MG63 (cell line): ENCODE measurements at regions not wholly inside any gene's neighbourhood (a gene's known extent, or its start where the extent isn't known, plus 50 kb on each side); places are given as distances from the start of the nearest gene placed in this dataset.

Experiments
- DNase-seq: peaks from one replicate; pipeline ENCODE4 v3.0.0-alpha.2; 2020
- H3K27me3 ChIP-seq: fragments of 250-450 bp; sonication (Bioruptor Pico); 2 replicates; pipeline ENCODE4 v1.5.1; 2020; ENCODE audit warnings: mild to moderate bottlenecking, moderate library complexity
- H3K36me3 ChIP-seq: fragments of 250-450 bp; sonication (Bioruptor Pico); 2 replicates; pipeline ENCODE4 v1.5.1; 2020; ENCODE audit warnings: mild to moderate bottlenecking, moderate library complexity
- H3K4me3 ChIP-seq: fragments of 250-450 bp; sonication (Bioruptor Pico); 2 replicates; pipeline ENCODE4 v1.5.1; 2020; ENCODE audit warnings: mild to moderate bottlenecking, moderate library complexity
- H3K9me3 ChIP-seq: fragments of 250-450 bp; sonication (Bioruptor Pico); 2 replicates; pipeline ENCODE4 v1.5.1; 2020; ENCODE audit warnings: mild to moderate bottlenecking, moderate library complexity

DNA sequence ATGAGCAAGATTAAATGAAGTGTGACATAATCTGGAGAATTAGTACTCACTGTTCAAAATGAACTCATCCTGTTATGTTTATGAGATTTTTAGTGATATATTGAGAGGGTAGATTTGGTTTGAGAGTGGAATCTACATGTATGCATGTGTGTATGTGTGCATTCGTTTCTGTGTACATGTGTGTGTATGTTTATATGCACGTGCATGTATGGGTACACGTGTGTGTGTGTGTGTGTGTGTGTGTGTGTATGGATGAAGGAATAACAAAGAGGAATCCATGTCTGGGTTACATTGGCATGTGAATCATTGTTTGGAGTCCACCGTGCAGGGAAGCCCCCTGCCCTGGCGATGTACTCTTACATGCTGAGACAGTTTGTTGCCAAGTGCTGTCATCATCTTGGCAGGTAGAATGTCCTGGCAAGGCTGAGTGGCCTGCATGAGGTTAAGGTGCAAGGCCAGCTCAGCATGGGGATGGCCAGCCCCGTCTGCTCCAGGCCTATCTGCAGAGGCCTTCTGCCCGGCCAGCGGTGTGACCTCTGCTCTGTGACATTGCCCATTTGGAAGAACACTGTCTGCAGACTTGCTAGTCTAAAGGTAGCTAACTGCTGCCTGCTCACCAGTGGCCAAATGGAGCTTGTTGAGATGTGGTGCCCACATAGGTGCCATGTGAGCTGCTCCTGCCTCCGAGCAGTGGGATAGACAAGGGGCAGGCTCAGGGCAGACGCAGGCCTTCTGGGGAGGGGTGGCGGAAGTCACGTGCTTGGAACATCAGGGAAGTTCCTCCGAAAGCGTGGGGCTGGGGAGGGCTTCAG is 222.3 kb downstream of the TEX29 start:
- Histone ChIP-seq H3K36me3 (no peaks in the 10 kb centered on the region), H3K4me3 (no peak overlapping the region), H3K9me3 (no peaks in the 10 kb centered on the region), H3K27me3 (no peaks in the 10 kb centered on the region)
- DNase-seq = no peak

DNA sequence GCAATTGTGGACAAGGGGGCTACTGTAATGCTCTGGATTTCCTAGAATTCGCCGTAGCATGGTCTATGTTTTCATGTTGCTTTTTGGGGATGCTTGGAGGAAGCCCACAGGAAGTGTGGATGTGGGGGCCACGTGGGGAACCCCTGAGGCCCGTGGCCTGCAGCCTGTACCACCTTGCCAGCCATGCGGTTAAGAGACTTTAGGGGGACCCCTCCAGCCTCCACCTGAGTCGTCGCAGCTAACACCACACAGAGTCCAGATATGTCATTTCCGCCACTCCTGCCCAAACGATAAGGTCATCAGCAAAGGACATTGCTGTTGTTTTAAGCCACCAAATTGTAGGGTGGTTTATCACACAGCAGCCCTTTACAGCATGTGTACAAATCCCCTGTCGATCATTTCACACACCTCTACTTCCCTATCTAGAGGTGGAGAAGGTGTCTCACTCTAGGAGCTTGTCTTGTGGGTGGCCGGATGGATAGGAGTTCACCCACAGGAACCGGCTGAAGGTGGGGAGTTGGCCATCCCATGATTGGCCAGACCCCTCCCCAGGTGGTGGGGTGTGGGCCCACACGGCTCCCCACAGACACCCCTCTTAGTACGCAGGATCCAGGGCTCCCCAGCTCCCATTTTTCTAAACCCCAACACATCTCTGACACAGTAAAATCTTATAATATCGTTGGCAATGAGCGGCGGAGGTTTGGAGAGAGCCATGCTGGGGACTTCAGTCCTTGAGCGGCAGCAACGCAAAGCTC is 226.7 kb downstream of the TEX29 start:
- H3K9me3 ChIP-seq = no peaks in the 10 kb centered on the region
- no peaks in the 10 kb centered on the region for H3K27me3 ChIP-seq
- no peak overlapping the region for H3K4me3 ChIP-seq
- no peaks in the 10 kb centered on the region for H3K36me3 ChIP-seq
- DNase-seq = no peak

DNA sequence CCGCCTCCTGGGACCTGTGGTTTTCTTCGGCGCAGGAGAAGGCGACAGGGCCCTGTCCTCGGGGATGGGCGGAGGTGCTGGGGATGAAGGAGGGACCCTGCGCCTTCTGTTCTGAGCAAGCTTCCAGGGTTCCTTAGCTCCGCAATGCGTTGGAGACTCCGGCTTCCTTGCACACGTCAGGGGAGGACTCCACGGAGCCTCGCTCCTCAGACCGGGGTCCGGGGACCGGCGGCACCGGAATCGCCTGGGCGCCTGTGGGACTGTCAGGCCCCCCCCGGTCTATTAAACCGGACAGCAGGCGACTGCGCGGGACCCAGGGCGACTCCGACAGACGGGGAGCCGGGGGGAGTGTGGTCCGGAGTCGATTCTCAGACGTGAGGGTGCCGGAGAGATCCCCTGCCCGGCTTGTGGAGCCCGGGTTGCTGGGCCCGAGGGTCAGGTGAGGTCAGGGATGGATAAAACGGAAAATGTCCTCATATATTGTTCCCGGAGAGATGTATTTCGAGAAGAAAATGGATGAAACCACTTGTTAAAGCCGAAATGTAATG is 227.4 kb downstream of the TEX29 start:
- no peak for DNase-seq
- no peaks in the 10 kb centered on the region for H3K9me3 ChIP-seq
- H3K36me3 ChIP-seq = no peaks in the 10 kb centered on the region
- H3K4me3 ChIP-seq = no peak overlapping the region
- no peaks in the 10 kb centered on the region for H3K27me3 ChIP-seq

DNA sequence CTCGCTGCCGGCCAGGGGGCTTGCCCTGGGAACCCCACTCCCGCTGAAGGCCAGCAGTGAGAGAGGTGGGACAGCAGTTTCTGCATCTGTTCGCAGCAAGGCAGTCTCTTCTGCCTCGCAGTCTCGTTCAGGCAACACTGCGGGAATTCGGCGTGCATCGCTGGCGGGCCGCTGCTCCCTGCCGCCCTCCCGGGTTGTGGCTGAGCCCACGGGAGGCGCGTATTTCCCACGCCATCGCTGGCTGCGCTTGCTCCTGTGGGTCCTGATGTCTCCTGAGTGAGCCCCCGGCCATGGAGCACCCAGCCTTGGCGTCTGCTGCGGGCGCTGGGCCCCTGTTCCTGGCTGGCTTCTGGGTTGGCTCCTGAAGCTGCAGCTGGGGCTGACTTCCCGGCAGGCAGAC is 227.9 kb downstream of the TEX29 start:
- DNase-seq = no peak

DNA sequence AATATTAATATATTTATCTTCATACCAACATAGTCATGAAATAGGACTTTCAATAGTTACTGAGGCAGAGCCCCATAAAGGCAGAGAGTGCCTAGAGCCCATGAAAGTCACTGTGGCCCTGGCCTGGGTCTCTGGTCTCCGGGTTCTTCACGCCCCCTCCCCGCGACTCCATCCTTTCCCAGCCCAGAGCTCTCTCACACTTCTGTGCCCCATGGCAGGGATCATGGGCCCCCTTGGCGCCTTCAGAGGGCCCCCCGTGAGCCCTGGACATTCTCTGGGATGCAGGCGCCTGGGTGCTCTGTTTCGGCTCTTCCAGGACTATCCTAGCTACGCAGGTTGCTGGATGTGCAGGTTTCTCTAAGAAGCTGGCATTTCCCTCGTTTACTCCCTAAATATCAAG is 228.4 kb downstream of the TEX29 start:
- H3K4me3 ChIP-seq = no peak overlapping the region
- H3K9me3 ChIP-seq = no peaks in the 10 kb centered on the region
- H3K36me3 ChIP-seq = no peaks in the 10 kb centered on the region
- no peak for DNase-seq
- no peaks in the 10 kb centered on the region for H3K27me3 ChIP-seq

More for the DNA sequence above, 227.9 kb downstream of the TEX29 start:
- no peaks in the 10 kb centered on the region for H3K36me3 ChIP-seq
- no peak overlapping the region for H3K4me3 ChIP-seq
- H3K27me3 ChIP-seq = no peaks in the 10 kb centered on the region
- no peaks in the 10 kb centered on the region for H3K9me3 ChIP-seq

DNA sequence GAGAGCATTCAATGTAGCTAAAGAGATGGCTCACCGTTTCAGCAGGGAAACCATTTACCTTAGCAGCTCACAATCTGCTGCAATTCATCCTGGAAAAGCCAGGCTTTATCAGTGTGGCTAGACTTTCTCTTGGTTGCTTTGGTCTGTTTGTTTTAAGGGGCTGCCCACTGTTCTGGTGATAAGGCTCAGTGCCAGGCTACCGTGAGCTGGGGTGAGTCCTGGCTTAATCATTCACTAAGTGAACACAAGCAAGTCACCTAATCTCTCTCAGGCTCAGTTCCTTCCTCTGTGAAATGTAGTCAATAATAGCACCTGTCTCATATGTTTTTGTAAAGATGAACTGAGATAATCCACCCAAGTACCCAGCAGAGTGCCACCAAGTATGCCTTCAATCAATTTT is 229.0 kb downstream of the TEX29 start:
- no peak overlapping the region for H3K4me3 ChIP-seq
- no peaks in the 10 kb centered on the region for H3K9me3 ChIP-seq
- DNase-seq = no peak
- no peaks in the 10 kb centered on the region for H3K36me3 ChIP-seq
- no peaks in the 10 kb centered on the region for H3K27me3 ChIP-seq

DNA sequence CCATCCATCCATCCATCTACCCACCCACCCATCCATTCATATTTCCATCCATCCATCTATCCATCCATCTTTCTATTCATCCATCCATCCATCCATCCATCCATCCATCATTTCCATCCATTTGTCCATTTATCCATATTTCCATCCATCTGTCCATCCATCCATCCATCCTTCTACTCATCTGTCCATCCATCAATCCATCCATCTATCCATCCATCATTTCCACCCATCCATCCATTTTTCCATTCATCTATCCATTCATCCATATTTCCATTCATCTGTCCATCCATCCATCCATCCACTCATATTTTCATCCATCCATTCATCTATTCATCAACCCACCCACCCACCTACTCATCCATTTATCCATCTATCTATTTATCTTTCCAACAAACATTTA is 229.6 kb downstream of the TEX29 start:
- H3K9me3 ChIP-seq = no peaks in the 10 kb centered on the region
- no peak for DNase-seq
- no peak overlapping the region for H3K4me3 ChIP-seq
- no peaks in the 10 kb centered on the region for H3K27me3 ChIP-seq
- H3K36me3 ChIP-seq = no peaks in the 10 kb centered on the region

DNA sequence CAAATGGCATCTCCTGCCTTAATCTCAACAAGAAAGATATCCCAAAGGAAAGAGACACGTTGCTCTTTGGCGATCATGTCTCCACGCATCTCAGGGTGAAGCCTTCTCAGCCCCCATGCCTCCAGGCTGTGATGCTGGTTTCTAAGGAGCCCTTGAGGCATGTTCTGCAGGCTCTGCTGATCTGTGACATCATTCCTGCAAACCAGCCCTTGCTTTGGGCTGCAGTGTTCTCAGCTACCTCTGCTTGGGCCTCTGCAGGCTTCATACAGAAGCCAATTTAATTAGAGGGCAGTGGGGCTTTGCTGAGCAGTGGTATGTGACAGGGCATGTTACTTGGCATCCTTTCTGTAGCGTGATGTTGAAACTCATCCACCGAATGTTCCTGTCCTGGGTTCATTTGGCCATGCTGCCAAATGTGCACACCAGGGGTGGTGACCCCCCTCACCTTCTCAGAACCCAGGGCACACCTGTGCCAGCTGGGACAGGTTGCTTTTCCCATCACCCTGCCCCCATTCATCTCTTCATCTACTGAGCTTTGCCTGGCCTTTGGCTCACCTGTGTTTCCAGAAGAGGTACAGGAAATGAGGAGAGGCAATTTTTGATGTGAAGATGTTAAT is 230.9 kb downstream of the TEX29 start:
- DNase-seq = no peak
- Histone ChIP-seq H3K27me3 (no peaks in the 10 kb centered on the region), H3K9me3 (no peaks in the 10 kb centered on the region), H3K4me3 (no peak overlapping the region), H3K36me3 (no peaks in the 10 kb centered on the region)

DNA sequence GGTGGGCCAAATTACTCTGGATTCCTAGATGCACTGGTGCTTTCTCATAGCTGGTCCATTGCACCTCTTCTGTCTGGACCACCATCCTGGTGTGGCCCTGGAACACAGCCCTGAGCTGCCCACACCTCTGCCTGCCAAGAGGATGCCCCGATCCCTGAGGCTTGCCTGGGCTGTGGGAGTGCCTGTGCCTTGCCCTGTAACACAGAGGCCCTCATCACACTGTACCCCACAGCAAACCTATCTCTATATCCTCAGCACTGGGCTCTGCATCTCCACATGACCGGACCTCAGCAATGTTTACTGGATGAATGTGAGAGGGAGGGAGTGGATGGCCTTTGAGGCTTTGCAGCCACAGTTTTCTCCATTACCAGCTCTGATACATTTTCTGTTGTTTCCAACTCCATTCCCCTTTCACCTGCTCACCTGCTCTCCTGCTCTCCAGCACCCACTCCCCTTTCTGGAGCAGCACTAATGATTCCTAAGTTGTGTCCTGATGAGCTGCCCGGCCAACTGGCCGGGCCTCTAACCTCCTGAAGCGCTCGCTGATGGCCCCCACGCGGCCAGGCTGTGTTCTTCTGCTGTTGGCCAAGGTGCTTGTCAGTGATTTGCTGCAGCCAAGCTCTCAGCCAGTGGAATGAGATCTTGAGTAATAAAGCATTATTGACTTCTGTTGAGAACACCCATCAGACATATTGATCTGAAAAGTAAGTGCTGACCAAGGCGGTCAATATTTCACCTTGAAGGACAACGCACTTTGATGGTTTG is 232.6 kb downstream of the TEX29 start:
- no peaks in the 10 kb centered on the region for H3K9me3 ChIP-seq
- H3K27me3 ChIP-seq = no peaks in the 10 kb centered on the region
- H3K4me3 ChIP-seq = no peak overlapping the region
- DNase-seq = no peak
- H3K36me3 ChIP-seq = no peaks in the 10 kb centered on the region

DNA sequence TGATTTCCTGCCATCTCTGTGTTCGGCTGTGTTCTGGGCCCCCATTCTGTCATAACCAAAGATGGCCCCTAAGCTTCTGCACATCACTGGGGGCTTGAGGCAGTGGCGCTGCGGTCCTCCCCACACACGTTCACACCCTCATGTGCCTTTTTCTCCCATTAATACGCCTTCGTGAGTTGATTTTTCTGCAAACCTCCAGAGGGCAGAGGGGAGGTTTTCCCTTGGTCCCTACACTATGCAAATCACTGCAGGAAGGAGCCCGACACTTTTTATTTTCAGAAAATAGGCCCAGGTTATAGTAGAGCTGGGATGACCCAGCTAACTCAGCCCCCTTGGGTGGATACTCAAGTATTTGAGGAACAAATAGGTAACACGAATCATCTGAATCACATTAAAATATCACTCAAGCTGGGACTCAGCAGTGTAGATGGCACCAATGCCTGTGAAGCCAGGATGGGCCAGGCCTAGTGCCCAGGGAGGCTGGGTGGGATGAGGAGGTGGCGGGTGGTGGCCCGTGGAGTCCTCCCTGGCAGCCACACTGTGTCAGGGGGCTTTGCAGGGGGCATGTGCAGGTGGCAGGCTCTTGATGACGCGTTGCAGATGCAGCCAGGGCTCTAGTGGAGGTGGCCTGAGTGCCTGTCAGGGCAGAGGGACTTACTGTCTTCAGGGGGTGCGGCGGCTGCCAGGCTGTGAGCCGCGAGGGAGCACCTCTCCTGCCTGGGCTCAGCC is 234.3 kb downstream of the TEX29 start:
- Histone ChIP-seq H3K9me3 (no peaks in the 10 kb centered on the region), H3K27me3 (no peaks in the 10 kb centered on the region), H3K4me3 (no peak overlapping the region), H3K36me3 (no peaks in the 10 kb centered on the region)
- no peak for DNase-seq

DNA sequence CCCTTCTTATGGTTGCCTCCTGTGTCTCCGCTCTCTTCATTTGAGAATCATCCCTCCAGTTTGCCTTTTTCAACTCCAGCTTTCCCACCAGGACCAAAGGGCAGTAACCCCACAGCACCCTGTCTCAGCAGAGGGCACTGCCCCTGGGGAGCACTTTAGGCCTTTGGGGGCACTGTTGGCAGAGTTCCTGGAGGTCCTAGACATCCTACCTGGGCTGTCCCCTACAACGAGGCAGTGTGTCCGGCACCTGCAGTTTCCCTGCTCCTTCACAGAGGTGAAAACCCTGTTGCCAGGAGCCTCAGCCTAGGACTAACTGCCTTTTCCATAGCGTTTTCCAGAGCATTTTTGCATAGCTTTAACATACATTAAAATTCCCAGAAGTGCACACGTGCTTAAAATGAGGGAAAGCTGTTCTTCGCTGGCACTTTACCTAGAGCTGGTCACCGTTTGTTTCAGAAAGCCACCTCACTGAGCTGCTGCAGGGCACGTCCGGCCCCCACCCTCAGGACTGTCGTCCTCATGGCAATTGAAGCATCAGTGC is 234.9 kb downstream of the TEX29 start:
- Histone ChIP-seq H3K4me3 (no peak overlapping the region), H3K36me3 (no peaks in the 10 kb centered on the region), H3K27me3 (no peaks in the 10 kb centered on the region), H3K9me3 (no peaks in the 10 kb centered on the region)
- no peak for DNase-seq

DNA sequence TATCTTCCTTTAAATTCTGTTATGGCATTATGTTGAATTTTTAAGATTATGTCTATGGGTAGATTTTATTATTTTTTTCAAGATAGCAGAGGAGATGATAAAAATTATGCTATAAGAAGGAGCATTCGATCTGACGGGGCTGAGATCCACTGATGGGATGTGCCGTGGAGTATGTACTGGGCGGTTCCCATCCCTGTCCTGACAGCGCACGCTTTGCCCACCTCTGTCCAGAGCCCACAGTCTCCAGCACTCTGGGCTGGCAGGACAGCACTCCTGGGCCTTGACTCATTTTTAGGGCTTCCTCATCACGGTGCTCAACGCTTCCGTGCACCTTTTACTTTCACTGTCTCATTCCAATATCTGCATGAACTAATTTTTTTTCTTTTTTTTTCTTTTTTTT is 235.5 kb downstream of the TEX29 start:
- no peaks in the 10 kb centered on the region for H3K9me3 ChIP-seq

DNA sequence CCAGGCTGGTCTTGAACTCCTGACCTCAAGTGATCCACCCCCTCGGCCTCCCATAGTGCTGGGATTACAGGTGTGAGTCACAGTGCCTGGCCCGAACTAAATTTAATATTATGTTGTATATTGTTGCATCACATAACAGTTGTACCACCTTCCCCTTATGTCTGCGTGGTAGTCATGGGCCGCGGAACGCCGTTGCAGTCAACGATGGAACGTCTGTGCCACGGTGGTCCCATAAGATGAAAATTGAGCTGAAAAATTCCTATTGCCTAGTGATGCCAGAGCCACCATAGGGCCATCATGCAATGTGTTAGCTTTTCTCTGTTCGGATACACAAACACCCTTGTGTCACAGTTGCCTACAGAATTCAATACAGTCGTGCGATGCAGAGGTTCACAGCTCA is 236.1 kb downstream of the TEX29 start:
- no peaks in the 10 kb centered on the region for H3K9me3 ChIP-seq
- H3K27me3 ChIP-seq = no peaks in the 10 kb centered on the region
- DNase-seq = no peak
- H3K36me3 ChIP-seq = no peaks in the 10 kb centered on the region
- no peak overlapping the region for H3K4me3 ChIP-seq

More for the DNA sequence above, 235.5 kb downstream of the TEX29 start:
- DNase-seq = no peak
- no peaks in the 10 kb centered on the region for H3K27me3 ChIP-seq
- no peak overlapping the region for H3K4me3 ChIP-seq
- no peaks in the 10 kb centered on the region for H3K36me3 ChIP-seq

DNA sequence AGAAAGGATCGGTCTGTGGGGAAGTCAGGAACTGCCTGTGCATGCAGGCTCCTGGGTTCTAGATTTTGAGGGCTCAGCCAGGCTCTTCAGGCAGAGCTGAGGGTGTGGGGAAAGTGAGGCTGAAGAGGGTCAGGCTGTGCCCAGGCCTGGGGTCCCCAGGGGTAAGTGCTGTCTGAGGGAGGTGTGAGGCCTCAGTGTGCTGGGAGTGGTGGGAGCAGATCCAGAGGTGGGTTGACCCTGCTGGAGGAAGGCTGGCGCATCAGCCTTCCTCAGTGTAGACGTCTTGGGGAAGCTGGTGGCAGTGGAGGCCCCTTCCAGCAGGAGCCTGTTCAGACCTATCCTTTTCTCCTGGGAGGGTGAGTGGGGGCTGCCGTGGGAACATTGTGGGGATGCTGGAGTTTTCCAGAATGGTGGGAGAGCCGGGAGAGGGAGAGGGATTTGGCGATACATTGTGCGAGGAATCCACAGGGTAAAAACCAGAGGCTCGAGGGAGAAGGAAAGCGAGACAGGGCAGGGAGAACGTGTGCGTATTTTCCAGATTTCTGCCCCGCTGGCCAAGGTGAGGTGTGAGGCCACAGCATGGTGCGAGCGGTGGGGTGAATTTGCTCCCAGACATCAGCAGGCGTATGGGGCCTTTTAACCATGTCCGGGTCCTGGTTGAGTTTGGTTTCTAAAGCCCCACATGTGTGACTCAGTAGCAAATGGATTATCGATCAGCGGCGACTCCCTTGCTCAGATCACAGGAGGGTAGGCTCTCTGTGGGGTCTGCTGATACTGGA is 237.7 kb downstream of the TEX29 start:
- no peaks in the 10 kb centered on the region for H3K36me3 ChIP-seq
- H3K4me3 ChIP-seq = no peak overlapping the region
- no peak for DNase-seq
- no peaks in the 10 kb centered on the region for H3K27me3 ChIP-seq
- no peaks in the 10 kb centered on the region for H3K9me3 ChIP-seq

DNA sequence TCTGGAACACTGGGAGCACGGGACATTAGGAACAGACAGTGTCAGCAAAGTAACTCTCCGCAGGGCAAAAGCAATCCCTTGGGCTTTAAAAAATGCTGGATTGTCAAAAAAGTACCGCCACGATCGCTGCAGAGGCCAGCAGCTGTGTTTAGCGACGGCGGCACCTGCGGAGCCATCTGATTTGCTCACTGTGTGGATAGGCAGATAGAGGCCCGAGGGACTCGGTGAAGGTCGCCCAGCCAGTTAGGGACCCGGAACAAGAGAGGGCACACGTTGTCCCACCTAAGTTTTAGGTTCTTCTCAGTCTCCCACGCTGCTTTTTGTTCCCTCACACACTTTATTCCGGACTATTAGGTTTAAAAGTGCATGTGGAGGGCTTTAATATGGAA is 238.3 kb downstream of the TEX29 start:
- Histone ChIP-seq H3K36me3 (no peaks in the 10 kb centered on the region), H3K27me3 (no peaks in the 10 kb centered on the region), H3K4me3 (no peak overlapping the region), H3K9me3 (no peaks in the 10 kb centered on the region)
- DNase-seq = no peak
